ENCODE measurements at regions not wholly inside any gene's neighbourhood (a gene's known extent, or its start where the extent isn't known, plus 50 kb on each side); places are given as distances from the start of the nearest gene placed in this dataset.

DNA sequence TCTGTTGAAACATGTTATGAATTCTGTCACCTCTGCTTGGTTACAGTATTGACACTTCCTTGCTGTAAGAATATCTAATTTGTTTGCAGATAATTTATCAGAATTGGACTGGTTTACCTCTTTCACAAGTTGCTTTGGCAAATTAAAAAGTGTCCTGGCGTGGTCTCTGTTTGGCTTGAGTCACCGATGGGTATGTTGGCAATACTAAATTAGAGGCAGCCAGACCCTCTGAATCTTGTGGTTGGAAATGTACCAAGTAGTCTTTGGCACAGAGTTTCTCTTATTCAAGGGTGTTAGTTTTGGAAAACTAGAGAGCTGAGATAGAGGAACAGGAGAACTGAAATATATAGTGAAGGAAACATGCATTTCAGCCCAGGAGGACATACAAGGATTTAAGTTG lies 521.1 kb upstream of the MGAT4C start (continued):
- TF ChIP-seq ZNF544 (tag by site-specific recombination; IDR thresholded peaks at IDR 0.05) (no peak), ZSCAN16 (tag by site-specific recombination; IDR thresholded peaks at IDR 0.05) (no peak), ZNF510 (tag by site-specific recombination; IDR thresholded peaks at IDR 0.05; ENCODE audit: insufficient replicate concordance) (no peak), ZNF560 (tag by site-specific recombination; IDR thresholded peaks at IDR 0.05; ENCODE audit: borderline replicate concordance) (no peak), BCL11B (tag by site-specific recombination; IDR thresholded peaks at IDR 0.05; ENCODE audit: low read depth) (no peak), SP2 (tag by site-specific recombination; IDR thresholded peaks at IDR 0.05) (no peak), ZNF785 (tag by site-specific recombination; IDR thresholded peaks at IDR 0.05) (no peak), ZNF2 (tag by site-specific recombination; IDR thresholded peaks at IDR 0.05) (no peak)
- TF ChIP-seq, protein P1, sequence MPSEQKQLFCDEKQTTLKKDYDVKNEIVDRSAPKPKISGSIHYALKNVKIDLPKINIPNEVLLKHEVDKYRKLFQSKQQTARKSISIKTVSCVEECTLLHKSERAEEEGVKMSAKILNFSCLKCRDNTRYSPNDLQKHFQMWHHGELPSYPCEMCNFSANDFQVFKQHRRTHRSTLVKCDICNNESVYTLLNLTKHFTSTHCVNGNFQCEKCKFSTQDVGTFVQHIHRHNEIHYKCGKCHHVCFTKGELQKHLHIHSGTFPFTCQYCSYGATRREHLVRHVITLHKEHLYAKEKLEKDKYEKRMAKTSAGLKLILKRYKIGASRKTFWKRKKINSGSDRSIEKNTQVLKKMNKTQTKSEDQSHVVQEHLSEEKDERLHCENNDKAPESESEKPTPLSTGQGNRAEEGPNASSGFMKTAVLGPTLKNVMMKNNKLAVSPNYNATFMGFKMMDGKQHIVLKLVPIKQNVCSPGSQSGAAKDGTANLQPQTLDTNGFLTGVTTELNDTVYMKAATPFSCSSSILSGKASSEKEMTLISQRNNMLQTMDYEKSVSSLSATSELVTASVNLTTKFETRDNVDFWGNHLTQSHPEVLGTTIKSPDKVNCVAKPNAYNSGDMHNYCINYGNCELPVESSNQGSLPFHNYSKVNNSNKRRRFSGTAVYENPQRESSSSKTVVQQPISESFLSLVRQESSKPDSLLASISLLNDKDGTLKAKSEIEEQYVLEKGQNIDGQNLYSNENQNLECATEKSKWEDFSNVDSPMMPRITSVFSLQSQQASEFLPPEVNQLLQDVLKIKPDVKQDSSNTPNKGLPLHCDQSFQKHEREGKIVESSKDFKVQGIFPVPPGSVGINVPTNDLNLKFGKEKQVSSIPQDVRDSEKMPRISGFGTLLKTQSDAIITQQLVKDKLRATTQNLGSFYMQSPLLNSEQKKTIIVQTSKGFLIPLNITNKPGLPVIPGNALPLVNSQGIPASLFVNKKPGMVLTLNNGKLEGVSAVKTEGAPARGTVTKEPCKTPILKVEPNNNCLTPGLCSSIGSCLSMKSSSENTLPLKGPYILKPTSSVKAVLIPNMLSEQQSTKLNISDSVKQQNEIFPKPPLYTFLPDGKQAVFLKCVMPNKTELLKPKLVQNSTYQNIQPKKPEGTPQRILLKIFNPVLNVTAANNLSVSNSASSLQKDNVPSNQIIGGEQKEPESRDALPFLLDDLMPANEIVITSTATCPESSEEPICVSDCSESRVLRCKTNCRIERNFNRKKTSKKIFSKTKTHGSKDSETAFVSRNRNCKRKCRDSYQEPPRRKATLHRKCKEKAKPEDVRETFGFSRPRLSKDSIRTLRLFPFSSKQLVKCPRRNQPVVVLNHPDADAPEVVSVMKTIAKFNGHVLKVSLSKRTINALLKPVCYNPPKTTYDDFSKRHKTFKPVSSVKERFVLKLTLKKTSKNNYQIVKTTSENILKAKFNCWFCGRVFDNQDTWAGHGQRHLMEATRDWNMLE (tag by site-specific recombination; conservative IDR thresholded peaks at IDR 0.05; ENCODE audit: low read depth) = no peak
- TF ChIP-seq, protein P2, sequence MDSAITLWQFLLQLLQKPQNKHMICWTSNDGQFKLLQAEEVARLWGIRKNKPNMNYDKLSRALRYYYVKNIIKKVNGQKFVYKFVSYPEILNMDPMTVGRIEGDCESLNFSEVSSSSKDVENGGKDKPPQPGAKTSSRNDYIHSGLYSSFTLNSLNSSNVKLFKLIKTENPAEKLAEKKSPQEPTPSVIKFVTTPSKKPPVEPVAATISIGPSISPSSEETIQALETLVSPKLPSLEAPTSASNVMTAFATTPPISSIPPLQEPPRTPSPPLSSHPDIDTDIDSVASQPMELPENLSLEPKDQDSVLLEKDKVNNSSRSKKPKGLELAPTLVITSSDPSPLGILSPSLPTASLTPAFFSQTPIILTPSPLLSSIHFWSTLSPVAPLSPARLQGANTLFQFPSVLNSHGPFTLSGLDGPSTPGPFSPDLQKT (IDR thresholded peaks at IDR 0.05; ENCODE audit: borderline replicate concordance, low read depth, low read length) = no peak

DNA sequence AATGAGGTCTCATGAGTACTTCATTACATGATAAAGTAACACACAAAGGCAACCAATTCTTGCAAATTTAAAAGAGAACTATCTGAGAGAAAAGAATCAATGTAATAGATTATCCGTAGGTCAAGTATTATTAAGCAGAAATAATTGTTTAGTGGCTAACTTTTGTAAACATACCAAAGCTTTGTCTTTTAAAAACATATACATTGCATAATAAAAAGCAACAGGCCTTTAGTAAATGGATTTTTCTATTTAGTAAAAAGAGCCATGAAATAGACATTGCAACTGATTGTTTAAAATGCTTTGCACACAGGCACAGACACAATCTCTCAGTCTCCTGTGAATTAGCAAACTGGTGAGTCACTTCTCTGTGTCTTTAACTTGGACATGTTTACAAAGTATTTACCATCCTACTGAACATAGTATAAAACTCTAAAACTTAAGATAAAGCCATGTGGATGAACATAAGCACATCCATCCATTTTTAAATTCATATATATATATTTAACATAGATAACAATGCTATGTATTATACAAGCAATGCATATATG lies 518.7 kb upstream of the MGAT4C start:
- CTCF ChIA-PET = no interaction called here
- no peaks in the 10 kb centered on the region for H3K36me3 ChIP-seq (ENCODE audit: control insufficient read depth in 2 of 2, insufficient read depth in 1 of 2, low read length in 2 of 2)
- no peaks in the 10 kb centered on the region for H3K9me3 ChIP-seq (ENCODE audit: control insufficient read depth, insufficient read depth, low read depth, low read length)
- no peak overlapping the region for H3K4me3 ChIP-seq (ENCODE audit: low read depth, low read length)
- TF ChIP-seq ZFP41 (tag by site-specific recombination; IDR thresholded peaks at IDR 0.05; ENCODE audit: borderline replicate concordance) = no peak
- H3K27ac ChIP-seq (ENCODE audit: extremely low read depth, low read depth, low read length) = no peak overlapping the region
- POLR2A ChIA-PET = no interaction called here
- H3K4me1 ChIP-seq (ENCODE audit: control insufficient read depth, insufficient read depth, low read length) = no peaks in the 10 kb centered on the region

DNA sequence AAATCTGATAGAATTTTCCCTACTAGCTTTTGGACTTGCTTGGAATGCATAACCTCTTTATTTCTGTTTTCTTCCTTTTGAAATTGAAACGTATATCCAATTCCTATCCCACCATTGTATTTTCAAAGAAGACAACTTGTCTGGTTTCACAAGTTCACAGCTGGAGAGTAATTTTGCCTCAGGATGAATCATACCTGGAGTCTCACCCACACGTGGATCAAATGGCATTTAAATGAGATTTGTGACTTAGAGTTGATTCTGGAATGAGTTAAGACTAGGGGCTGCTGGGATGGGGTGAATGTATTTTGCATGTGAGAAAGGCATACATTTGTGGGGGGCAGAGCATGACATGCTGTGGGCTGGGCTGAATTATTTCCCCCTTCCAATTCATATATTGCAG lies 516.5 kb upstream of the MGAT4C start:
- Histone ChIP-seq H3K36me3 (ENCODE audit: control insufficient read depth in 2 of 2, insufficient read depth in 1 of 2, low read length in 2 of 2) (no peaks in the 10 kb centered on the region), H3K27ac (ENCODE audit: extremely low read depth, low read depth, low read length) (no peak overlapping the region), H3K4me1 (ENCODE audit: control insufficient read depth, insufficient read depth, low read length) (no peaks in the 10 kb centered on the region), H3K9me3 (ENCODE audit: control insufficient read depth, insufficient read depth, low read depth, low read length) (no peaks in the 10 kb centered on the region), H3K4me3 (ENCODE audit: low read depth, low read length) (no peak overlapping the region)
- TF ChIP-seq ZNF544 (tag by site-specific recombination; IDR thresholded peaks at IDR 0.05) = no peak
- TF ChIP-seq ZNF658 (tag by site-specific recombination; IDR thresholded peaks at IDR 0.05) = no peak
- no peak for TF ChIP-seq ZNF529 (tag by site-specific recombination; IDR thresholded peaks at IDR 0.05; ENCODE audit: insufficient replicate concordance)
- TF ChIP-seq, protein P3, sequence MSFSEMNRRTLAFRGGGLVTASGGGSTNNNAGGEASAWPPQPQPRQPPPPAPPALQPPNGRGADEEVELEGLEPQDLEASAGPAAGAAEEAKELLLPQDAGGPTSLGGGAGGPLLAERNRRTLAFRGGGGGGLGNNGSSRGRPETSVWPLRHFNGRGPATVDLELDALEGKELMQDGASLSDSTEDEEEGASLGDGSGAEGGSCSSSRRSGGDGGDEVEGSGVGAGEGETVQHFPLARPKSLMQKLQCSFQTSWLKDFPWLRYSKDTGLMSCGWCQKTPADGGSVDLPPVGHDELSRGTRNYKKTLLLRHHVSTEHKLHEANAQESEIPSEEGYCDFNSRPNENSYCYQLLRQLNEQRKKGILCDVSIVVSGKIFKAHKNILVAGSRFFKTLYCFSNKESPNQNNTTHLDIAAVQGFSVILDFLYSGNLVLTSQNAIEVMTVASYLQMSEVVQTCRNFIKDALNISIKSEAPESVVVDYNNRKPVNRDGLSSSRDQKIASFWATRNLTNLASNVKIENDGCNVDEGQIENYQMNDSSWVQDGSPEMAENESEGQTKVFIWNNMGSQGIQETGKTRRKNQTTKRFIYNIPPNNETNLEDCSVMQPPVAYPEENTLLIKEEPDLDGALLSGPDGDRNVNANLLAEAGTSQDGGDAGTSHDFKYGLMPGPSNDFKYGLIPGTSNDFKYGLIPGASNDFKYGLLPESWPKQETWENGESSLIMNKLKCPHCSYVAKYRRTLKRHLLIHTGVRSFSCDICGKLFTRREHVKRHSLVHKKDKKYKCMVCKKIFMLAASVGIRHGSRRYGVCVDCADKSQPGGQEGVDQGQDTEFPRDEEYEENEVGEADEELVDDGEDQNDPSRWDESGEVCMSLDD (tag by site-specific recombination; IDR thresholded peaks at IDR 0.05) = no peak
- TF ChIP-seq ZNF76 (tag by site-specific recombination; IDR thresholded peaks at IDR 0.05; ENCODE audit: borderline replicate concordance, low read depth) = no peak
- TF ChIP-seq ZNF629 (tag by site-specific recombination; IDR thresholded peaks at IDR 0.05) = no peak
- ChIA-PET CTCF (interaction anchor here (0.9 kb wide), 1 partner anchor 14 kb away, joined by 3 read pairs; no protein-coding TSS in a partner anchor), POLR2A (no interaction called here)
